Neural cell (in vitro differentiated cells): ENCODE measurements at regions not wholly inside any gene's neighbourhood (a gene's known extent, or its start where the extent isn't known, plus 50 kb on each side); places are given as distances from the start of the nearest gene placed in this dataset.
A peak's percentile ranks its signal among the peaks of the same experiment; 100 is the strongest.

Source experiments
- H2AFZ ChIP-seq: fragments of 200-600, 300-800 bp; sonication (generic), shearing (Covaris generic); 2 replicates; pipeline ENCODE4 v1.6.0; 2014; ENCODE audit warnings: low read depth, mild to moderate bottlenecking, antibody characterized with exemption, low read length, moderate library complexity
- H3F3A ChIP-seq: fragments of 200-600 bp; shearing (Covaris generic); 2 replicates; pipeline ENCODE4 v1.6.1; 2016; ENCODE audit warnings: mild to moderate bottlenecking, moderate library complexity, mixed read lengths, antibody characterized with exemption, low read length; ENCODE audit not compliant: insufficient read depth, poor library complexity, severe bottlenecking
- H3K27ac ChIP-seq: fragments of 200-600, 300-800 bp; sonication (generic), shearing (Covaris generic); 2 replicates; pipeline ENCODE4 v1.5.1; 2014; ENCODE audit warnings: mild to moderate bottlenecking, low read length, moderate library complexity
- H3K27me3 ChIP-seq: fragments of 300-800, 200-600 bp; sonication (generic), shearing (Covaris generic); 2 replicates; pipeline ENCODE4 v1.6.0; 2014; ENCODE audit warnings: mild to moderate bottlenecking, low read depth, low read length, moderate library complexity; ENCODE audit not compliant: insufficient read depth
- H3K36me3 ChIP-seq: fragments of 300-800, 200-600 bp; sonication (generic), shearing (Covaris generic); 2 replicates; pipeline ENCODE4 v1.5.1; 2014; ENCODE audit warnings: mild to moderate bottlenecking, antibody characterized with exemption, low read length, moderate library complexity; ENCODE audit not compliant: insufficient read depth
- H3K4me2 ChIP-seq: fragments of 300-800, 200-600 bp; sonication (generic), shearing (Covaris generic); 2 replicates; pipeline ENCODE4 v1.6.0; 2014; ENCODE audit warnings: mild to moderate bottlenecking, low read length
- H3K4me3 ChIP-seq: fragments of 300-800, 200-600 bp; sonication (generic), shearing (Covaris generic); 2 replicates; pipeline ENCODE4 v1.5.1; 2014; ENCODE audit warnings: mild to moderate bottlenecking, low read length, moderate library complexity
- H3K79me2 ChIP-seq: fragments of 200-600 bp; shearing (Covaris generic); replicated peaks from 2 replicates; pipeline ENCODE4 v1.6.0; 2014; ENCODE audit warnings: mild to moderate bottlenecking, low read length, moderate library complexity; ENCODE audit not compliant: insufficient read depth
- H3K9ac ChIP-seq: fragments of 300-800, 200-600 bp; sonication (generic), shearing (Covaris generic); 2 replicates; pipeline ENCODE4 v1.6.1; 2016; ENCODE audit warnings: mild to moderate bottlenecking, low read length, mixed read lengths
- H3K9me2 ChIP-seq: fragments of 200-600 bp; shearing (Covaris generic); 2 replicates; pipeline ENCODE4 v1.6.1; 2016; ENCODE audit warnings: mild to moderate bottlenecking, low read length, mixed read lengths; ENCODE audit not compliant: insufficient read depth
- H3K9me3 ChIP-seq: fragments of 200-600, 300-800 bp; sonication (generic), shearing (Covaris generic); 2 replicates; pipeline ENCODE4 v1.6.1; 2016; ENCODE audit warnings: mild to moderate bottlenecking, mixed run types, low read length, moderate library complexity, mixed read lengths
- H4K20me1 ChIP-seq: fragments of 200-600 bp; shearing (Covaris generic); 2 replicates; pipeline ENCODE4 v1.6.1; 2016; ENCODE audit warnings: mild to moderate bottlenecking, mixed run types; ENCODE audit not compliant: insufficient read depth
- EP300 ChIP-seq: fragments of 450-650 bp; conservative IDR thresholded peaks from 2 replicates; pipeline ENCODE4 v1.6.1; 2014; ENCODE audit warnings: antibody characterized with exemption, mild to moderate bottlenecking, moderate library complexity; ENCODE audit not compliant: poor library complexity, severe bottlenecking
- EZH2 ChIP-seq: fragments of 200-600, 300-800 bp; shearing (Covaris generic), sonication (generic); IDR thresholded peaks from 2 replicates; pipeline ENCODE4 v1.6.1; 2014; ENCODE audit warnings: antibody characterized with exemption, low read length, borderline replicate concordance, mild to moderate bottlenecking; ENCODE audit not compliant: insufficient read depth, poor library complexity, severe bottlenecking
- MXI1 ChIP-seq: fragments of 450-650 bp; conservative IDR thresholded peaks from 2 replicates; pipeline ENCODE4 v1.6.1; 2014; ENCODE audit warnings: antibody characterized with exemption, mild to moderate bottlenecking; ENCODE audit not compliant: poor library complexity, severe bottlenecking
- POLR2AphosphoS5 ChIP-seq: IDR thresholded peaks from 2 replicates; pipeline ENCODE4 v1.6.1; 2012
- RAD21 ChIP-seq: fragments of 450-650 bp; conservative IDR thresholded peaks from 2 replicates; pipeline ENCODE4 v1.6.1; 2014; ENCODE audit warnings: antibody characterized with exemption, mild to moderate bottlenecking, moderate library complexity
- SMC3 ChIP-seq: fragments of 450-650 bp; conservative IDR thresholded peaks from 2 replicates; pipeline ENCODE4 v1.6.1; 2014; ENCODE audit warnings: antibody characterized with exemption, mild to moderate bottlenecking, moderate library complexity; ENCODE audit not compliant: poor library complexity
- TAF1 ChIP-seq: IDR thresholded peaks from 2 replicates; pipeline ENCODE4 v1.6.1; 2012; ENCODE audit warnings: low read depth
- TF ChIP-seq, protein P1 (sequence below): IDR thresholded peaks from 2 replicates; pipeline ENCODE4 v1.6.1; 2012; ENCODE audit warnings: borderline replicate concordance
- TF ChIP-seq, protein P2 (sequence below): fragments of 450-650 bp; IDR thresholded peaks from 2 replicates; pipeline ENCODE4 v1.5.1; 2014; ENCODE audit warnings: antibody characterized with exemption, mild to moderate bottlenecking, moderate library complexity; ENCODE audit not compliant: poor library complexity, severe bottlenecking

DNA sequence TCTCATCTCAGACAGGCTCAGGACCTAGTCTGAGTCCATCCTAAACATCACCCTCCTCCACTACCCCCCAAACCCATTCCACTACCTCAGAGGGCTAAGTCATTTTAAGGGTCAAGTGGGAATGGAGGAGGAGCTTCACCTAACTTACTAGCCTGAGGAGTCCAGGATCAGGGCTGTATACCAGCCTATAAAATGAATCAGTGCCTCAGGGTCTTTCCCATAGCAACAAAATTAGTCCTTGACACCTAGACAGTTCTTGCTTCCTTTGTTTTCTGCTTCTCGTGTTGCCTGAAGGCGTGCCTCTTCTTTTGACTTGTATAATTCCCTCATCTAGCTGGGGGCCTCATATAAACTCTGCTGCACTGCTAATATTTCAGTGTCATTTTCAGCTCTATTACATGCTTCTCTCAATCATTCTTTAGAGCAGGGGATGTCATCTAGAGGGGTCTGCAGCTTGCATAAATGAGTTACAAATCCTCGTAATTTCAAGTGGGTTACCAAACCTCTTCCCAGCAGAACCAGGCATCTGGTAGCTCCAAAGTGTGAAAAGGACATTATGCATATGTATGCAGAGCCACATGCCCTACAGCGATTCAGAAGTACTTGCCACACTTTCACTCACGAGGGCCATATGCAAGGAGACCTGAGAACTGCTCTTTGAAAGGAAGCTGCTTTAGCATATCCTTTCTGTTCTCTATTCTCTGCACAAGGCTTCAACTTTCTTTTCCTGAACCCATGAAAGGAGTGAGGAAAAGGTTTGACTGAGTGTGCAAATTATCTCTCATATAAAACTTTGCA is 311.7 kb upstream of the SEMA6D start:
- Histone ChIP-seq H3K9me3 (no peaks in the 10 kb centered on the region), H2AFZ (no peak overlapping the region), H3K36me3 (no peaks in the 10 kb centered on the region), H3K4me2 (no peak overlapping the region), H4K20me1 (no peaks in the 10 kb centered on the region), H3K9me2 (no peaks in the 10 kb centered on the region), H3K4me3 (peak overlapping the region; percentile 17), H3K27ac (peak overlapping the region; percentile 58), H3K79me2 (peaks cover 12% of the 10 kb centered on the region), H3K27me3 (no peaks in the 10 kb centered on the region), H3K9ac (no peak overlapping the region), H3F3A (no peaks in the 10 kb centered on the region)
- TF ChIP-seq SMC3 (no peak), POLR2AphosphoS5 (peak; percentile 7), EZH2 (no peak), EP300 (peak; percentile 45), TAF1 (no peak), MXI1 (peak; percentile 26), RAD21 (no peak)
- TF ChIP-seq, protein P1, sequence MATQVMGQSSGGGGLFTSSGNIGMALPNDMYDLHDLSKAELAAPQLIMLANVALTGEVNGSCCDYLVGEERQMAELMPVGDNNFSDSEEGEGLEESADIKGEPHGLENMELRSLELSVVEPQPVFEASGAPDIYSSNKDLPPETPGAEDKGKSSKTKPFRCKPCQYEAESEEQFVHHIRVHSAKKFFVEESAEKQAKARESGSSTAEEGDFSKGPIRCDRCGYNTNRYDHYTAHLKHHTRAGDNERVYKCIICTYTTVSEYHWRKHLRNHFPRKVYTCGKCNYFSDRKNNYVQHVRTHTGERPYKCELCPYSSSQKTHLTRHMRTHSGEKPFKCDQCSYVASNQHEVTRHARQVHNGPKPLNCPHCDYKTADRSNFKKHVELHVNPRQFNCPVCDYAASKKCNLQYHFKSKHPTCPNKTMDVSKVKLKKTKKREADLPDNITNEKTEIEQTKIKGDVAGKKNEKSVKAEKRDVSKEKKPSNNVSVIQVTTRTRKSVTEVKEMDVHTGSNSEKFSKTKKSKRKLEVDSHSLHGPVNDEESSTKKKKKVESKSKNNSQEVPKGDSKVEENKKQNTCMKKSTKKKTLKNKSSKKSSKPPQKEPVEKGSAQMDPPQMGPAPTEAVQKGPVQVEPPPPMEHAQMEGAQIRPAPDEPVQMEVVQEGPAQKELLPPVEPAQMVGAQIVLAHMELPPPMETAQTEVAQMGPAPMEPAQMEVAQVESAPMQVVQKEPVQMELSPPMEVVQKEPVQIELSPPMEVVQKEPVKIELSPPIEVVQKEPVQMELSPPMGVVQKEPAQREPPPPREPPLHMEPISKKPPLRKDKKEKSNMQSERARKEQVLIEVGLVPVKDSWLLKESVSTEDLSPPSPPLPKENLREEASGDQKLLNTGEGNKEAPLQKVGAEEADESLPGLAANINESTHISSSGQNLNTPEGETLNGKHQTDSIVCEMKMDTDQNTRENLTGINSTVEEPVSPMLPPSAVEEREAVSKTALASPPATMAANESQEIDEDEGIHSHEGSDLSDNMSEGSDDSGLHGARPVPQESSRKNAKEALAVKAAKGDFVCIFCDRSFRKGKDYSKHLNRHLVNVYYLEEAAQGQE, result no peak
- TF ChIP-seq, protein P2, sequence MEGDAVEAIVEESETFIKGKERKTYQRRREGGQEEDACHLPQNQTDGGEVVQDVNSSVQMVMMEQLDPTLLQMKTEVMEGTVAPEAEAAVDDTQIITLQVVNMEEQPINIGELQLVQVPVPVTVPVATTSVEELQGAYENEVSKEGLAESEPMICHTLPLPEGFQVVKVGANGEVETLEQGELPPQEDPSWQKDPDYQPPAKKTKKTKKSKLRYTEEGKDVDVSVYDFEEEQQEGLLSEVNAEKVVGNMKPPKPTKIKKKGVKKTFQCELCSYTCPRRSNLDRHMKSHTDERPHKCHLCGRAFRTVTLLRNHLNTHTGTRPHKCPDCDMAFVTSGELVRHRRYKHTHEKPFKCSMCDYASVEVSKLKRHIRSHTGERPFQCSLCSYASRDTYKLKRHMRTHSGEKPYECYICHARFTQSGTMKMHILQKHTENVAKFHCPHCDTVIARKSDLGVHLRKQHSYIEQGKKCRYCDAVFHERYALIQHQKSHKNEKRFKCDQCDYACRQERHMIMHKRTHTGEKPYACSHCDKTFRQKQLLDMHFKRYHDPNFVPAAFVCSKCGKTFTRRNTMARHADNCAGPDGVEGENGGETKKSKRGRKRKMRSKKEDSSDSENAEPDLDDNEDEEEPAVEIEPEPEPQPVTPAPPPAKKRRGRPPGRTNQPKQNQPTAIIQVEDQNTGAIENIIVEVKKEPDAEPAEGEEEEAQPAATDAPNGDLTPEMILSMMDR, result no peak

DNA sequence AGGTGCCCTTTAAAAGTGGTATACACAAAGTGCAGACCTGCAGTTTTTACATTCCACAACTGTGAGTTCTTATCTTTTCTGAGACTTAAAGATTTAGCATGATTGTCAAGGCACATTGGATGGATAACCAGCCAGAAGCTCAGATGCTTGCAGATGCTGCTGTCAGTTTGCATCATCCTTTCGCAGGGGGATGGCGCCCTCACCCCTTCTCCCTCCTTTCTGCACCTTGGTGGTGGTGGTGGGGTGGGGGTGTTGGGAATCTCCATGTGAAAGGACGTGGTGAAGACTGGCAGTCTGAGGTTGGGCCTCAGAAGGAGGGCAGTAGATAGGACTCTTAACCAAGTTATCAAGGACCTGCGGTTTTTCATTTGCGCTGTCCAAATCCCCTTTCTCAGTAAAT is 309.6 kb upstream of the SEMA6D start:
- Histone ChIP-seq H3K9me2 (no peaks in the 10 kb centered on the region), H3F3A (no peaks in the 10 kb centered on the region)

More for the DNA sequence above, 309.6 kb upstream of the SEMA6D start:
- H3K4me3 ChIP-seq, result no peak overlapping the region
- no peaks in the 10 kb centered on the region for H3K27me3 ChIP-seq
- no peak overlapping the region for H3K27ac ChIP-seq
- H3K9ac ChIP-seq, result no peak overlapping the region
- H4K20me1 ChIP-seq, result no peaks in the 10 kb centered on the region
- H3K36me3 ChIP-seq, result no peaks in the 10 kb centered on the region
- H2AFZ ChIP-seq, result no peak overlapping the region
- no peak overlapping the region for H3K4me2 ChIP-seq
- peaks cover 10% of the 10 kb centered on the region for H3K79me2 ChIP-seq
- no peaks in the 10 kb centered on the region for H3K9me3 ChIP-seq
- TF ChIP-seq EZH2 (no peak), EP300 (no peak), RAD21 (no peak), POLR2AphosphoS5 (no peak), SMC3 (no peak), MXI1 (no peak), TAF1 (no peak)
- TF ChIP-seq, protein P2, result no peak
- TF ChIP-seq, protein P1, result no peak
